ENCODE measurements at regions not wholly inside any gene's neighbourhood (a gene's known extent, or its start where the extent isn't known, plus 50 kb on each side); places are given as distances from the start of the nearest gene placed in this dataset.

GRCh38 chr6:133187657-133188453 is 53.3 kb upstream of the EYA4 start:
- TF ChIP-seq POLR2A (IDR thresholded peaks at IDR 0.05; ENCODE audit: low read depth, low read length), result no peak
- no peak for TF ChIP-seq EZH2 (IDR thresholded peaks at IDR 0.05; ENCODE audit: borderline replicate concordance, low read depth, low read length, severe bottlenecking)
- TF ChIP-seq CTCF (IDR thresholded peaks at IDR 0.05; ENCODE audit: extremely low read depth in 1 of 2, insufficient read depth in 1 of 2, low read depth in 1 of 2, low read length in 2 of 2), result no peak
- TF ChIP-seq POLR2AphosphoS5 (IDR thresholded peaks at IDR 0.05; ENCODE audit: insufficient read depth, low read depth, low read length), result no peak
- no peak for TF ChIP-seq MYC (IDR thresholded peaks at IDR 0.05; ENCODE audit: low read depth, low read length)
- TF ChIP-seq JUN (IDR thresholded peaks at IDR 0.05; ENCODE audit: borderline replicate concordance, insufficient read depth, insufficient read length, low read depth), result no peak
- no peak for TF ChIP-seq MAX (IDR thresholded peaks at IDR 0.05; ENCODE audit: insufficient read depth, insufficient read length)
- no peak for TF ChIP-seq FOS (IDR thresholded peaks at IDR 0.05; ENCODE audit: borderline replicate concordance, insufficient read depth, low read length)
- no peak for TF ChIP-seq GATA2 (IDR thresholded peaks at IDR 0.05; ENCODE audit: insufficient read depth, insufficient read length, low read depth, low read length)

Measured in endothelial cell of umbilical vein (primary cell).